NAMALWA (cell line): ENCODE measurements at regions not wholly inside any gene's neighbourhood (a gene's known extent, or its start where the extent isn't known, plus 50 kb on each side); places are given as distances from the start of the nearest gene placed in this dataset.

Source experiments
- DNase-seq: peaks from one replicate; pipeline ENCODE4 v3.0.0-alpha.2; 2015; ENCODE audit warnings: low spot score

DNA sequence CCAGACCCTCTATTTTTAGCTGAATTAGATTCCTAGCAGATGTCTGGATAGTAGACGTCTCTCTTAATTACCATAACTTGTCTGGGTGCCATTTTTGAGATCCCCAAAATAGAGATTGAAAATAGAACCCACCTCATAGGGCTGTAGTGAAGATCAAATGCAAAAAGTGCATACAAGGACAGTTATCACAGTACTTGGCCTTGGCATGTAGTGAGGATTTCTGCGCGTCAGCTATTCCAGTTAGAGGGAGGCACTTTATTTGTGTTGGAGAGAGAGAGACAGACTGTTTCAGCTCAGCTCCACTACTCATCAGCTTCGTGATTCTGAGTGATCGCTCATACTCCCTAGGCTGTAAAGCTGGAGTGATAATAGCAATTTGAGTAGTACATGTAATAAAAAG, 59.6 kb upstream of the CDH13 start:
- no peak for DNase-seq

DNA sequence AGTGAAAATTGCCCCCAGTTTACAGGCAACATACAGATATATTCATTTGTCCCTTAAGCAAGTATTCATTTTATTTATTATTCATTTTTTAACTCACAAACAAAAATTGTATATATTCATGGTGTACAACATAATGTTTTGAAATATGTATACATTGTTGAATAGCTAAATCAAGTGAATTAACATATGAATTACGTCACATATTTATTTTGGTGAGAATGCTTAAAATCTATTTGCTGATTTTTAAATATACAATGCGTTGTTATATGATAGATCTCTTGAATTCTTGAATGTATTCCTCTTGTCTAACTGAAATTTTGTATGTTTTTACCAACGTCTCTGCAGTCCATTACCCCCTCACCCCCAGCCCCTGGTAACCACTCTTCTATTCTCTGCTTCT, 63.4 kb upstream of the CDH13 start:
- no peak for DNase-seq

DNA sequence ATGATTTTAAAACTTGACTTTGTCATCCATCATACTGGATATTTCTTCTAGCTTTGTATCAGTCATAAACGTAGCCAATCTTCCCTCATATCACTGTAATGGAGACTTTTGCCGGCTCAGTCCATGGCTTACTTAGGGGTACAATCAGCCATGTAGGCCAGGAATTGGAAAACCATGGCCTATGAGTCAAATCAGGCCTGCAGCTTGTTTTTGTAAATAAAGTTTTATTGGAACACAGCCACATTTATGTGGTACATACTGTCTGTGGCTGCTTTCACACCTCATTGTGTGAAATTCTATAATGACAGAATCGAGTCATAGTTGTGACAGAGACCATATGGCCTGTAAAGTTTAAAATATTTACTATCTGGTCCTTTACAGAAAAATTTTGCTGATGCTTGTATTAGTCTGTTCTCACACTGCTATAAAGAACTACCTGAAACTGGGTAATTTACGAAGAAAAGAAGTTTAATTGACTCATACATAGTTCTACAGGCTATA, 64.5 kb upstream of the CDH13 start:
- DNase-seq = no peak

DNA sequence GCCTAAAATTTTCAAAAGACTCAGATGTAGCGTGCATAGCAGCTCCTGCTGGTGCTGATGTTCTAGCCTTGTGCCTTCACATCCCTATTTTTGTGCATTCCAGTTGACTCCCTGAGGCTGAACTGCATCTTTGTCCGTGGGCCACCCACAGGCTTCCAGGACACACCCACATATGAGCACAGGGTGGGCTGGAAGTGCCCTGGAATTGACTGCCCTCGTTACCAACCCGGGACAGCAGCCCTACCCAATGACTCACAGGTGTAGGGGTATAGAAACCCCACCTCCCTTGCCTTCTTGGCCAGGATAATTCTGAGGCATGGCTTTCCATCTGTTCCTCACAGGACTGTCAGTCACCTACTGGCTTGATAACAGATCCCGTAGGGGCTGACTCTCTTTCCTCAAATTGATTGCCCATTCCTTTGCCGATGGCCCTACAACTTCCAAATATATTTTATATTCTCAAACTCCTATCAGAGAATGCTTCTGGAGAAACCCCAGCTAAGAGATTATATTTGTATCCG, 65.9 kb upstream of the CDH13 start:
- no peak for DNase-seq

DNA sequence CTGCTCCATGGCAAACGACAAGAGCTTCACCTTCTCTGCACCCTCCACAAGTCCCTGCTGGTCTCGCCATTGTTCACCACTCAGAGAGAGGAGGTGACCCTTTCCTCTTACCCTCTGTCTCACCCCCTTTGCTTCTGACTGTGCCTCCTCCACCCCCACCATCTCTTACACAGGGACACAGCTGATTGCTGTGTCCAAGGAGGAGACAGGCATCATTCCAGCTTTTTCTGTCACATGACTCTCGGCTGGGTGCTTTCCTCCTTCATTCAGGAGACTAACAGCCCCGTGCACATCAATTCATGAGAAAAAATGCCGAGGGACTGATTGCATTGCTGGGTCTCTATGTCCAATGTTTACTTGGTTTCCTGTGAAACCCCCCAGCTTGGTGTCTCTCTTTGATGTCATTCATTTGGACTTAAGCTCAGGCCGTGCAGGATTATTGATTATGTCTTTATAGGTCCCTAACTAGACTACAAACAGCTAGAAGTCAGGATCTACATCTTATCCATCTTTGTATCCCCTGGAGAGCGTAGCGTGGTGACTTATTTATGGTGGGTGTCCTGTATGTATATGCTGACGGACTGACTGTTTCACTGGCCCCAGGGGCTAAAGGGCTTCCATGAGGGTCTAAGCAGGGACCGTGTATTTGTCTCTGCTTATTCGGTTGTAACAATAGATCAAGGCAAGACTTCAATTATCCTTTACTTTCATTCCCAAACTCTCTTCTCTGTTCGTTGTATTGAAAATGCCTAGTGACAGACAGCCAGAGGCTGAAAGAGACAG, 82.2 kb upstream of the CDH13 start:
- DNase-seq = no peak

DNA sequence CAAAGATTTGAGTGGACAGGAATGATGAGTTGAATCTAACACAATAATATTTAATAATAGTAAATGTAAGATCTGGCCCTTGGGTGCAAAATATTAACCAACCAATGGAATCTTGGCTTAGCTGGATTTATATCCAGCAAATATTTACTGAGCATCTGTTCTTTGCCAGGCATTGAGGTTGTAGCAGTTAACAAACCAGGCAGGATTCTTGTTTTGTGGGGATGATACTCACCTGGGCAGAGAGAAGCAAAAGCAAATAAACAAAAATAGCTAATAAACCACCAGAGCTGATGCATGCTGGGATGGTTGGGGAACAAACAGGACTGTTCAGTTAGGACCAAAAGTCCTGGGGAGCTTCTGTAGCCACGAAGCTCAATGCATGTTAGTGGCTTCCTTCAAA, 84.1 kb upstream of the CDH13 start:
- DNase-seq = no peak

DNA sequence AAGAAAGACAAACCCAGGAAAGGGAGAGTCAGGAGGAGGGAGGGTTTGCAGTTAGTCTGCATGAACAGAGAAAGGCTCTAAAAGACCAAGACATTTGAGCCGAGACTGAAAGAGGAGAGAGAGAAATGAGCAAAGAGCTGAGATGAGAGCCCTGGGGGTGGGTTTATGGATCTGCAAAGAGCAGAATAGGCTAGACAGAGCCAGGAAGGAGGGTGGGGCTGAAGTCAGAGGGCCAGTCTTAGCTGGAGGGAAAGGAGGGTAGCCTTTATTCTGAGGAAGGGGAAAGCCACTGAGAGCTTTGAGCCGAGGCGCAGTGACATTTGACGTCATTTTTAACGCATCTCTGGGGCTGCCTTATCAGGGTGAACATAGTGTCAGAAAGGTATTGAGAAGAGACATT, 85.7 kb upstream of the CDH13 start:
- DNase-seq = no peak

DNA sequence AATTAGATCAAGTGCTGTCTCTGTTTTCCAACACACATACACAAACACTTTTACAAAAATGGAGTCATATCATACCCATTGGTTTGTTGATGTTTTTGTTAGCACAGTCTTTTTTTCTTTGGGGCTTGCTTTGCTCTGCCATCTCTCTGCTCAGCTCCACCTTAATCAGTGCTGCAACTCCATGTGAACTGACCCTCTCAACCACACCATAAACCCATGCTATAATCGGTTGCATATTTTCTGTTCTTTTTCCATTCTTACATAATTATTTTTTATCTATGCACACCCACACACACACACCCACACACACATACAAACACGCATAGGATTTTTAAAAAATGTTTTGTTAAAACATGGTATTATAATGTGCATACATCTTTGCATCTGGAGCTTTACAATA, 91.0 kb upstream of the CDH13 start:
- no peak for DNase-seq

DNA sequence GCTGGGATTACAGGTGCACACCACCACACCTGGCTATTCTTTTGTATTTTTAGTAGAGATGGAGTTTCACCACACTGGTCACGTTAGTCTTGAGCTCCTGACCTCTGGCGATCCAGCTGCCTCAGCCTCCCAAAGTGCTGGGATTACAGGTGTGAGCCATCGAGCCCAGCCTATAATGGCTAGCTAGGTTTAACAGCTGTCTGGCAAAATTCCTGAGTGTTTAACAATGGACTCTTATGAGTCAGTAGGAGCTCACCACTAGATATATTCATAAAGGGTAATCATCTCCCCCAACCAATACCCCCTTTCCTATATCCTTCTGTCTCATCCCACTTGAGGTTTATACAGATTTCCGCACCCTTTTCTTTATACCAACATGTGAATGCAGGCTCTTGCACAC, 91.5 kb upstream of the CDH13 start:
- DNase-seq = no peak

DNA sequence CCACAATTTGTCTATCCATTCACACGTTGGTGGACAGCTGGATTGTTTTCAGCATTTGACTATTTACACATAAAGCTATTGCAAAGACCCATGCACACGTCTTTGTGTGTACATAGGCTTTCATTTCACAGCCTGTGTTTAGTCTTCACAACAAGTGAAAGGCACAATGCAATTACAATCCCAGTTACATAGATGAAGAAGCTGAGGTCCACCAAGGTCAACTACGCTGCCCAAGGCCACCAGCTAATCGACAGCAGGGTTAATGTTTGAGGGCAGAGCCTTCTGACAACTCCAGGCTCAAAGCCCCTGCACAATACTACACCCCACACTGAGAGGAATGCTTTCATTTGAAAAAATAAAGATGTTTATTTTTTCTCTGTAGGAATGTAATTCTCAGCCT, 93.6 kb upstream of the CDH13 start:
- DNase-seq = no peak

DNA sequence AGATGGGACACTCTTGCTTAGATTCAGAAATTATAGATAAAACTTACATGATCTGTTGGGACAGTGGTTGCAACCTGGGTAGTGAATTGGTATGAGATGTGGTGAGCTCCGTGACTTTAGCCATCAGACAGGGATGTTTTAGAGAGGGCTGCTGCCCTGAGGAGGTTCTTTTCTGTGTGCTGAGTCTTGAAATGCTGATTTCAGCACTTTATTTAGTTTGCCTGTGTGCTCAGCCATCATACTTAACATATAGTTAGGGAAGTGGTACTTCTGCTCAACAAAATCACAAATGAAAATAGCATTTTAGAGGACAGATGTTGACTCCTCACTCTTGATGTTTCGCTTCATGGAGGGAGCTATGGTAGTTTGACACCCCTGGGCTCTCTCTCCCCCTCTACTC, 95.9 kb upstream of the CDH13 start:
- DNase-seq = no peak

DNA sequence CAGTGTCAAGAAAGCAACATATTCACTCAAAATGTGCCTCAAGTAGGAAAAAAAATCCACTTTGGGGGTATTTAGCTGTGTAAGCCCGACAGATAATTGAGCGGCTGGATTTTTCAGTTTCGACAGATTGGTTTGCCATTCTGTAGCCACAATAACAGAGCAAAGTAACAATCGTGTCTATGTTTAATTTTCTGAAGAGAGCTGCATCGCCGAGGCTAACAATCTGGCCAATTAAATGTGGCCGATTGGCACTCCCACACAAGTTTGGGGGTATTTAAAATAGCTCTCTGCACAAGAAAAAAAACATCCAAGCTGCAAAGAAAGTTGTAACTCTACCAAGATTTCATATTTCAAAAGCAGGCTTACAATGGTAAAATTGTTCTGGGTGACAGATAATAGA, 99.7 kb upstream of the CDH13 start:
- no peak for DNase-seq

DNA sequence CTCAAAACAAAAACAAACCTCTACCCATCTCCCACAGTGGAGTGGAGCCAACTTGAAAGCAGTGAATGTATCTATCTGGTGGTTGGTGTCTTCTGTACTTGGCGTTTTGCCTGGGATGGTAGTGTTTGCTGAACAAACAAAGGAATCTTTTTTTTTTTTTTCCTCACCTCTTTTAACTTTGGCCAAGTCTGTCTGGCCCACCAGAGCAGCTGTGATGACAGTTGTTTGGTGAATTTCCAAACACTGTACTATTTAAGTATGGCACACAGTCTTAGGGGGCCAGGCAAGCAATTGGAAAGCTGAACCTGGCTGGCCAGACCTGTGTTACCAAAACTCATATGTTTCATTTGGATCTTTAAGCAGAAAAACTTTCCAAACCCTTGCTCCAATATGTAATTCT, 101.8 kb upstream of the CDH13 start:
- no peak for DNase-seq

DNA sequence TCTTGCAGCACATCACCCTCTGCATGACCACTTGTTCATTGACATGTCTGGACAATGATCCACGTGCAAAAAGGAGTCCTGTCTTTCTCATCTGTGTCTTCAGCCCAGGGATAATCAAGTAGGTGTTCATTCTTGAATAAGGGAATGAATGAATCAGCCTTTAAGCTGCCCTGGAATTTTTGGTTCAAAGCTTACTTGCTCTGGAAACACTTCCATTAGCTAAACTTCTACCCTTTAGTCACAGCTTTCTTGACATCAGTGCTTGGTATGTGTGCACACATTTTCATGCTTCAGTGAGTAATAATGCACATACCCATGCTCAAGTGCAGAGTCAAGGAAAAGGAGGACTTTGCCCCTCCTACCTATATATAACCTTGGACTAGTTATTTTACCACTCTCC, 103.0 kb upstream of the CDH13 start:
- no peak for DNase-seq

DNA sequence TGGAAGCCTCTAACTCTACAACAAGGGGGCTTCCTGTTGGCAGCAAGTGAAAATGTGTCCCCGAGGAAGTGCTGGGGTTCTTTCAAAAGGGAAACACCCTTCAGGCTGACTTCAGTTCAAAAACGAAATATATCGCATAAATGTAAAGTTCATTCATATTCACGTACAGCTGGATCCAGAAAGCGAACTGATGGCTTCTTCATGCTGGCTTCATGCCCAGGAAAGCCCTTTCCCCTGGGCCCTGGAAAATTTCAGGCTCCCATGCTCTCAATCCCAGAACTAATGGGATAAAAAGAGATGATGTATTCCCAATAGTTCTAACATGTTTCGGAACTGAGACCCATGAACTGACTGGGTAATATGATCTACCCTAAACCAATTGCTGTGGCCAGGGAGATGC, 104.7 kb upstream of the CDH13 start:
- DNase-seq = no peak

DNA sequence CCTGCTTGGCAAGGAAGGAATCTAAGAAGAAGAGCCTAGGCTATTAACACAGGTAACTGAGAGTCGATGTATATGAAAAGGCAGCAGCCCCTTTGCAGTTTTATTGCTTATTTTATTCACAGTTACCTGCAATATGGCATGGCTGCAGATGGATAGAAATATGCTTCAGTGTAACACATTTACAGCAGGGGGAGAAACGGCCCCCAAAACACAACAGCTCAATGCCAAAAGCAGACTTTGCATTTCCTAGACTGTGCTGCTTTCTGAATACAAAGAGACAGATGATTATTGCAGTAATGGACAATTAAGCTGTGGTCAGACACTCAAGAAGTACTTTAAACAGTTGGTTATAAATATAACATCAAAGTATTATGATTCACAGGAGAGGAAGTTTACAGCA, 108.0 kb upstream of the CDH13 start:
- DNase-seq = no peak

DNA sequence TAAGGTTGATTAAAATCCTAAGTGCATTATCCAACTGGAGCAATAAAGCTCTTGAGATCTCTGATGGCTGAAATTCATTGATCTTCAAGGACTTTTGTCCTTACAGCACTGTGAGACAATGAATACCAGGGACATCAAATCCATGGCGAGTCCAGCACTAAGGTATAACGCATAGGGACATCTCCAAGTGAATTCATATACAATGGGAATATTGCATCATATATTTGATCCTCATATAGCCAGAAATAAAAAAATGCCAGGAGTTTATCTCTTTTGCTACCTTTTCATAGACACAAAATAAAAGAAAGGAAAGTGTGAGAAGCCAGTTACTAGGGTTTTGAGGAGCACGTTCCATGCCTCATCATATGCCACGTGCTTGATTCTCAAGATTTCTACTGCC, 112.5 kb upstream of the CDH13 start:
- no peak for DNase-seq

DNA sequence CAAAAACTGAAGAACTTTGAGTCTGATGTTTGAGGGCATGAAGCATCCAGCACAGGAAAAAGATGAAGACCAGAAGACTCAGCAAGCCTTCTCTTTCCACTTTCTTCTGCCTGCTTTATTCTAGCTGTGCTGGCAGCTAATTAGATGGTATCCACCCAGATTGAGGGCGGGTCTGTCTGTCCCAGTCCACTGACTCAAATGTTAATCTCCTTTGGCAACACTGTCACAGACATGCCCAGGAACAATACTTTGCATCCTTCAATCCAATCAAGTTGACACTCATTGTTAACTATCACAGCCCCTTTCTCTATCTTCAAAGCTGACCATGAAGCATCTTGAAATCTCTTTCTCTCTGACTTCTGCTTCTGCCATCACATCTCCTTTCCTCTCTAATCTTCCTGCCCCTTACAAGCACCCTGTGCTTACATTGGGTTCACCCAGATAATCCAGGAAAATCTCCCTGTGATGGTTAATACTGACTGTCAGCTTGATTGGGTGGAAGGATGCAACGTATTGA, 115.9 kb upstream of the CDH13 start:
- DNase-seq = no peak

DNA sequence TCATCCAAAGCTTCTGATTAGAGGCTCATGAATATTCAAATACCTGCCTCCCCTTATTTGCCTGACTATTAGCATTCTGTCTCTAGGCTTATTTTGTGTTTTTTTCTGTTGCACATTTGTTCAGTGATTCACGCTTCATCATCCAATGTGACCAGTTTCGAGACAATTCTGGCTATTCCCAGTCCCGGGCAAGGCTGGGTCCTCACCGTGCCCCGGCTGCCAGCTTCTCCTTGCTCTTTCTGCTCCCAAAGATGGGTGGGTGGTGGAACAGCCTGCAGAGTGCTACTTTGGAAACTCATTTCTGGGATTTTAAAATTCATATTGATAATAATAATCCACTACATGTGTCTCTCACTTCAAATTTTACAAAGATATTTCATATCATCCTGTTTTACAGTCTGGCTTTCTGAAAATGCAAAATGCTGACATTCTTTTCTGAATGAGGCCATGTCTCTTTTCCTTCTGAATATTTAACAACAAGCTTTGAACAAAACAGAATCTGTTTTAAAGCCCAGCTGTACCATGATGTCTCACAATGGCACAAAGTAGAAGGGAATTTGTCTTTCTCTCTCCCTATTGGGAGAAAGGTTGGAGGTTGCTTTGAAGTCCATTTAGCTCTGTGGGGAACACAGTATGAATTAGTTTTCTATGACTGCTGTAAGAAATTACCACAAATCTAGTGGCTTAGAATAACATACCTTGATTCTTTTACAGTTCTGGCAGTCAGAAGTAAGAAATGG, 116.9 kb upstream of the CDH13 start:
- no peak for DNase-seq

DNA sequence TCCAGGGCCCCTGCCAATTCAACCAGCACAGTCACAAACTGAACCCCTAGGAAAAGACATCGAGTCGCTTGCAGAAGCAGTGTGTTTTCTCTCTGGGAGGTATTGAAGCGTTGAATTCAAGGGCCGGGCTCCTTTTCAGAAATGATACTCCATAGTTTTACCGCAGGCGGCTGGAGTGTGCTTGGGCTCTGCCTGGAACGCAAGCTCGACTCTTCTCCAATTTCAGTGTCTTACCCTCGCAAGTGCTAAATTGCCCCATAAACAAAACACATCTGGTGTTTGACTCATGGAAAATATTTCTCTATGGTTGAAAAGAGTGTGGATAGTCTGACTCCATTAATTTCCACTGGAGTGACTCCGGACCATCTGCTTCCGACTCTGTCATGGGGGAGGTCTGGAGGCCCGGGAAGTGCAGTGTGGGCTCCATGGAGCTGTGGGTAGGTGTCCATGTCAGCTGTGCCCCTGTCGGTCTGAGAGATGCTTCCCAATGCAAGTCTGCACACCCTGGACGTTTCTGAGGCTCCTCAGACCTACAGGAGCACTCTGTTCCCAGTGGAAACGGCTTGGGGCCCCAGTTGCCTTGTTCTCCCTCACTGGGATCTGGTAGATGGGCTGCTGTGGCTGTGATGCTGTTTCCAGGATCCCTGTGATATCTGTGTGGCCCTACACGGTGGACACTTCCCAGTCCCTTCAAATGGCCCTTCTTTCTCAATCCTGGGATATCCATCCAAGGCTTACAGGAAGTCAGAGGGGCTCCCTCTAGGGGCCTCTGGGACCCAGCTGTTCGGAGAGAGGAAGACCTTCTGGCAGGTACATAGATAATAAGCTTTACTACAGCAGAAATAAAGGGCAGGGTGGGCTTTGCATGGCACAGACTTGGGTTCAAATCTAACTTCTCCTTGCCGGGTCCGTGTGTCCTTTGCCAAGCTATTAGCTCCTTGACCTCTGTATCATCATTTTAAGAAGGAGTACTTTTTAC, 119.8 kb upstream of the CDH13 start:
- no peak for DNase-seq

DNA sequence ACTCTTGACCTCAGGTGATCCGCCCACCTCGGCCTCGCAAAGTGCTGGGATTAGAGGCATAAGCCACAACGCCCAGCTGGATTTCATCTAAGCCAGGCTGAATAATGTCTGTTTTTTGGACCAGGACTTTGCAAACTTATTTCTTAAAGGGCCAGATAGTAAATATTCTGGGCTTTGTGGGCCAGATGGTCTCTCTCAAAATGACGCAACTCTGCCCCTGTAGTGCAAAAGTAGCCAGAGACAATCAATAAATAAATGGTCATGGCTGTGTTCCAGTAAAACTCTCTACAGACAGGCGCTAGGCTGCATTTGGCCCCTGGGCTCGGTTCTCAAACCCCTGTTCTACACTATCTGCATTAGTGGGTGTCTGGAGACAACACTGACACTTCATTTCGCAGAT, 121.9 kb upstream of the CDH13 start:
- DNase-seq = no peak

DNA sequence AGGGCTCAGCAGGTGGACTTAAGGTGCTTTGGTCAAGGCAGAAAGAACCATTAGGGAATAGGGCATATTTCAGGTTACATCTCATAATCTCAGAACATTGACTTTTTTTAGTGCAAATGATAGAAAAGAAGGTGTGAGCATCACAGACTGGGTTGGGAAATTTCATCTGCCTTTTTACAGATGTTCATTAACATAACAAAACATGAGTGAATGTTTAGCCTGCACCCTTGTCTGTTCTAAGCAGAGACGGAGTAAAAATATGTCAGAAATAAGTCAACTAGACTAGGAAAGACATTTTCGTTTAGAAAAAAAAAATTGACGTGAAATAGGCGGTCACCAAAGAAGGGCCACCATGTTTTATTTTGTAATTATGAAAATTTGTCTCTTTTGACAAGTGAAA, 127.5 kb upstream of the CDH13 start:
- no peak for DNase-seq
